Gastroesophageal sphincter (tissue), 4 donors: ENCODE measurements at regions not wholly inside any gene's neighbourhood (a gene's known extent, or its start where the extent isn't known, plus 50 kb on each side); places are given as distances from the start of the nearest gene placed in this dataset.
"Not testable (repeated sequence)": the region's sequence is repeated elsewhere in the genome, so short reads cannot be mapped to it uniquely, and the experiment has no call there.

ENCODE experiments used
- ATAC-seq: fragments of 150-250 bp; one replicate; pipeline ENCODE4 v1.9.1; 2016; ENCODE audit warnings: mild to moderate bottlenecking, moderate library complexity
- H3K27ac ChIP-seq, 4 donors: fragments of 200-600 bp; sonication (generic) in 3 of 4; 1 replicate in 3 of 4; 2 replicates in 1 of 4; pipeline ENCODE4 v1.5.1; 2016 to 2019
- H3K27me3 ChIP-seq: fragments of 200-600 bp; sonication (generic); one replicate; pipeline ENCODE4 v1.5.1; 2019
- H3K36me3 ChIP-seq, 2 donors: fragments of 200-600 bp; sonication (generic); one replicate each; pipeline ENCODE4 v1.5.1; 2019; ENCODE audit warnings: control low read depth in 1 of 2
- H3K4me1 ChIP-seq, 3 donors: fragments of 200-600 bp; sonication (generic); 1 replicate in 2 of 3; 2 replicates in 1 of 3; pipeline ENCODE4 v1.5.1; 2016 to 2019; ENCODE audit warnings: control low read depth in 2 of 3
- H3K4me3 ChIP-seq, 2 donors: fragments of 200-600 bp; sonication (generic); one replicate each; pipeline ENCODE4 v1.5.1; 2019; ENCODE audit warnings: mild to moderate bottlenecking in 1 of 2, moderate library complexity in 1 of 2
- H3K9me3 ChIP-seq, 3 donors: fragments of 200-600 bp; sonication (generic); one replicate each; pipeline ENCODE4 v1.5.1; 2017 to 2019; ENCODE audit warnings: control low read depth in 2 of 3
- CTCF ChIP-seq, 4 experiments: fragments of 200-600 bp in 2 of 4; fragments of 450-650 bp in 2 of 4; sonication (generic) in 1 of 4; IDR thresholded peaks; one replicate each; pipeline ENCODE4 v1.5.1; 2017 to 2019; ENCODE audit warnings: antibody characterized with exemption in 4 of 4, mild to moderate bottlenecking in 2 of 4, moderate library complexity in 2 of 4
- EP300 ChIP-seq: sonication (generic); formaldehyde crosslinking; IDR thresholded peaks from one replicate; pipeline ENCODE4 v1.6.1; 2017; ENCODE audit warnings: antibody characterized with exemption, mild to moderate bottlenecking
- POLR2A ChIP-seq, 2 donors: fragments of 450-650 bp; IDR thresholded peaks; one replicate each; pipeline ENCODE4 v1.6.1; 2017; ENCODE audit warnings: antibody characterized with exemption in 2 of 2, mild to moderate bottlenecking in 2 of 2, moderate library complexity in 1 of 2
- POLR2AphosphoS5 ChIP-seq: sonication (generic); formaldehyde crosslinking; IDR thresholded peaks from one replicate; pipeline ENCODE4 v1.6.1; 2017; ENCODE audit warnings: antibody characterized with exemption
- WGBS, 2 donors: methylation state at CpG; one replicate each; pipeline ENCODE4 v1.1.5; 2018; ENCODE audit warnings: low coverage in 1 of 2; 5-methylcytosine and 5-hydroxymethylcytosine counted together

- Histone ChIP-seq H3K36me3 (no peaks in the 10 kb centered on the region), H3K27ac (peak overlapping the region in 1 of 4 donors; percentile 17), H3K4me1 (no peaks in the 10 kb centered on the region), H3K27me3 (no peaks in the 10 kb centered on the region), H3K9me3 (no peaks in the 10 kb centered on the region), H3K4me3 (no peak overlapping the region)
- 53 to 83% methylated on average over 2 of the region's 2 CpGs for WGBS, 2 donors
- TF ChIP-seq POLR2AphosphoS5 (no peak), EP300 (no peak), POLR2A (IDR thresholded peaks at IDR 0.05) (no peak), CTCF (IDR thresholded peaks at IDR 0.05) (no peak)
- peak; percentile 80 for ATAC-seq
These were observed 248.3 kb upstream of the KAZN start for GRCh38 chr1:14350197-14350596.

GRCh38 chr1:14352897-14353296 lies 245.6 kb upstream of the KAZN start:
- WGBS, 2 donors = 76 to 77% methylated on average over 6 of the region's 6 CpGs
- ATAC-seq = peak; percentile 43

DNA sequence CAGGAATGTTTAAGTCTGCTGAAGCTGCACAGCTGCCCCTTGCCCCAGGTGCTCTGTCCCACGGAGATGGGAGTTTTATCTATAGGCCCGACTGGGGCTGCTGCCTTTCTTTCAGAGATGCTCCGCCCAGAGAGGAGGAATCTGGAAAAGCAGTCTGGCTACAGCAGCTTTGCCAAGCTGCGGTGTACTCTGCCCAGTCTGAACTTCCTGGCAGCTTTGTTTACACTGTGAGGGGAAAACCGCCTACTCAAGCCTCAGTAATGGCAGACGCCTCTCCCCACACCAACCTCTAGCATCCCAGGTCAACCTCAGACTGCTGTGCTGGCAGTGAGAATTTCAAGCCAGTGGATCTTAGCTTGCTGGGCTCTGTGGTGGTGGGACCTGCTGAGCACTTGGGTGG lies 237.5 kb upstream of the KAZN start:
- not testable (repeated sequence) for H3K36me3 ChIP-seq, H3K27ac ChIP-seq, H3K27me3 ChIP-seq, H3K4me1 ChIP-seq, H3K4me3 ChIP-seq, ATAC-seq
- peaks cover 0 to 48% (median 0%) of the 10 kb centered on the region in 3 donors for H3K9me3 ChIP-seq
- WGBS, 2 donors = no CpG with 5 or more reads among the region's 6 CpGs

More at GRCh38 chr1:14352897-14353296, 245.6 kb upstream of the KAZN start:
- Histone ChIP-seq H3K27me3 (no peaks in the 10 kb centered on the region), H3K9me3 (peaks cover 0 to 23% (median 0%) of the 10 kb centered on the region in 3 donors), H3K4me3 (no peak overlapping the region), H3K27ac (no peak overlapping the region), H3K36me3 (no peaks in the 10 kb centered on the region), H3K4me1 (no peaks in the 10 kb centered on the region)
- TF ChIP-seq POLR2A (IDR thresholded peaks at IDR 0.05) (no peak), CTCF (IDR thresholded peaks at IDR 0.05) (no peak), EP300 (no peak), POLR2AphosphoS5 (no peak)

DNA sequence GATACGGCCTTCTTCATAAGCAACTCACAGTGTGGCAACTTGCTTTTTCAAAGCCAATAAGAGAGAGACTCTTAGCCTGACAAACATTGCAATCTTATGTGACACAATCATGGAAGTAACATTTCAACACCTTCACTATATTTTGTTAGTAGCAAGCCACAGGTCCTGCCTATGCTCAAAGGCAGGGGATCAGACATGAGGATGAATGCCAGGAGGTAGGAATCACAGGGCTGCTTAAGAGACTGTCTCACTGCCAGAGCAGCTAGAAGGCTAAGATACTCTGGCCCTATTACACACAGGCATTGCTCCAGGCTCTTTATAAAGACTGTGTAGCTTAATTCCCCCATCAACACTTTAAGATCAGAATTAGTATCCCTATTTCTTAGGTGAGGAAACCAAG lies 236.2 kb upstream of the KAZN start:
- Histone ChIP-seq H3K27me3 (peaks cover 4% of the 10 kb centered on the region), H3K4me1 (peaks cover 0 to 20% (median 11%) of the 10 kb centered on the region in 3 donors), H3K4me3 (no peak overlapping the region), H3K36me3 (no peaks in the 10 kb centered on the region), H3K27ac (no peak overlapping the region), H3K9me3 (peaks cover 0 to 35% (median 0%) of the 10 kb centered on the region in 3 donors)
- WGBS, 2 donors = 100% methylated on average over 1 of the region's 1 CpG
- ATAC-seq = peak; percentile 20
- TF ChIP-seq POLR2A (IDR thresholded peaks at IDR 0.05) (no peak), POLR2AphosphoS5 (no peak), EP300 (no peak), CTCF (IDR thresholded peaks at IDR 0.05) (no peak)

GRCh38 chr1:14363036-14363590 lies 235.4 kb upstream of the KAZN start:
- H3K36me3 ChIP-seq = no peaks in the 10 kb centered on the region
- no peak overlapping the region for H3K4me3 ChIP-seq
- WGBS, 2 donors = 50% methylated on average over 2 of the region's 5 CpGs; no CpG with 5 or more reads in 1 of the 2 donors
- peak overlapping the region in 1 of 4 donors; percentile 2 for H3K27ac ChIP-seq
- H3K9me3 ChIP-seq = peaks cover 0 to 28% (median 0%) of the 10 kb centered on the region in 3 donors
- peaks cover 0 to 20% (median 11%) of the 10 kb centered on the region in 3 donors for H3K4me1 ChIP-seq
- no peak for ATAC-seq
- peaks cover 4% of the 10 kb centered on the region for H3K27me3 ChIP-seq
- TF ChIP-seq CTCF (IDR thresholded peaks at IDR 0.05) (no peak), POLR2AphosphoS5 (no peak), POLR2A (IDR thresholded peaks at IDR 0.05) (no peak), EP300 (no peak)
